NOMO-1 treated with DMSO at 0.1 percent for 48 hours (cell line): ENCODE measurements at regions not wholly inside any gene's neighbourhood (a gene's known extent, or its start where the extent isn't known, plus 50 kb on each side); places are given as distances from the start of the nearest gene placed in this dataset.
"Not testable (repeated sequence)": the region's sequence is repeated elsewhere in the genome, so short reads cannot be mapped to it uniquely, and the experiment has no call there.

Experiments used
- DNase-seq: peaks from one replicate; lab custom pipeline; 2025; ENCODE audit not compliant: unreplicated experiment; lab: John Stamatoyannopoulos, UW

DNA sequence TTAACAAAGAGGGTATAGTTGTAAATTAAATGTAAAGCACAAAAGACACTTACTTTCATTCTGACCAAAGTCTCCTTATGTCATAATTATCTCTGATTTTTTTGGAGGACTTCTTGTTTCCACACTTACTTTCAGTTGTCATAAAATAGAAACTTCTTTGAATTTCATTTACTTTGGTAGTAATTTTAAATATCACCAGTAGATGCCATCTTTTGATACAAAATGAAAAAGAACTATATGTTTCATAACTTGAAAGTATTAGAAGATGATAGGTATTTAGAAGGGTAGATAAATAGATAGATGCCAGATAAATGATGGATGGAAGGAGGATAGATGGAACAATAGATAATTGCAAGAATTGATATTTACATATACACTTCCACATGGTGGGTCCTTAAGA is 1865.3 kb upstream of the CDH9 start:
- DNase-seq, result no peak

DNA sequence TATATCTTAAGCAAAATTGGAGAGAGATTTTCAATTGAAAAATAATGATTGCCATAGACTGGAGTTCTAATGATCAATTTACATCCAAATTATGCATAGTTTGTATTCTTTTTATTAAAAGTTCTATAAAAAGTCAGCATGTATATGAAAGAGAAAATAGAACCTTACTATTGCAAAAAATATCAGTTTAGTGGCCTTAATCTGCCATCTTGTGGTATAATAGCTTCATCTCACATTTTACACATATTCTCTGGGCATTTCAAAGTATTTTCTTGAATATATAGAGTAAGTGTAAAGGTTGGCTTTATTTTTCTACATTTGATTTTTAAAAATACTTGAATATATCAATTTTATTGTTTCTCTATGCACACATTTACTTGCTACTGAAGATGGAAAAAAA is 1858.6 kb upstream of the CDH9 start:
- no peak for DNase-seq

DNA sequence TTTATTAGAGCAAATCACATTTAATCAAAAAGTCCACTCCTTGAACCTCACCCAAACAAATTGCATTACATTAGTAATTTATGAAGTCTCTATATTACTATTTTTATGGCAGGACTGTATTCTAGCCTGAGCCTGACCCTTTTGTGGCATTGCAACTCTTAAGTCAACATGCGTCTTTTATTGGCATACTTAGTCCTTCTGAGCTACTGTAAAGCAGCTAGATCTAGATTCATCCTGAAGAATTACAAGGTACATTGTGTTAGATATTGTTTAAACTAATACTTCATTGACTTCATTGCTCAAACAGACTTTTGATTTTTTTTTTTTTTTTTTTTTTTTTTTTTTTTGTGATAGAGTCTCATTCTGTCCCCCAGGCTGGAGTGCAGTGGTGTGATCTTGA is 1842.5 kb upstream of the CDH9 start:
- DNase-seq, result no peak

DNA sequence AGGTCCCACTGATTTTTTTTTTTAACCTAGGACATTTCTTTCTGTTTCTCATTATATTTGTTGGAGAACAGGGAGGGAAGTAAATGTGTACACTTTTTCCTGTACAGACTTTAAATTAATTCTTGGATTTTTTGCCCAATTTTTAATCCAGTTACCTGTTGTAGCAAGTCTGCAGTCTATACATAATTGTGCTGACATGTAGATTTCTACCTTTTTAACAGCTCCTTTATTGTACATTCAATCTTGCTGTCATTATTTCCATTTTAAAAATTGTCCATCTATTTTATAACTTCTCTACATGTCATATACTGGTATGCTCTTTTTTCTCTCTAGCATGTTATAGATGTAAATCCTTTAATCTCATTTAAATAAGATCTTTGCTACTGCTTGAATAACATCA is 1838.7 kb upstream of the CDH9 start:
- no peak for DNase-seq

GRCh38 chr5:28864006-28864405 is 1825.6 kb upstream of the CDH9 start:
- no peak for DNase-seq

- no peak for DNase-seq
Observed at GRCh38 chr5:28862860-28863196, 1824.4 kb upstream of the CDH9 start.

DNA sequence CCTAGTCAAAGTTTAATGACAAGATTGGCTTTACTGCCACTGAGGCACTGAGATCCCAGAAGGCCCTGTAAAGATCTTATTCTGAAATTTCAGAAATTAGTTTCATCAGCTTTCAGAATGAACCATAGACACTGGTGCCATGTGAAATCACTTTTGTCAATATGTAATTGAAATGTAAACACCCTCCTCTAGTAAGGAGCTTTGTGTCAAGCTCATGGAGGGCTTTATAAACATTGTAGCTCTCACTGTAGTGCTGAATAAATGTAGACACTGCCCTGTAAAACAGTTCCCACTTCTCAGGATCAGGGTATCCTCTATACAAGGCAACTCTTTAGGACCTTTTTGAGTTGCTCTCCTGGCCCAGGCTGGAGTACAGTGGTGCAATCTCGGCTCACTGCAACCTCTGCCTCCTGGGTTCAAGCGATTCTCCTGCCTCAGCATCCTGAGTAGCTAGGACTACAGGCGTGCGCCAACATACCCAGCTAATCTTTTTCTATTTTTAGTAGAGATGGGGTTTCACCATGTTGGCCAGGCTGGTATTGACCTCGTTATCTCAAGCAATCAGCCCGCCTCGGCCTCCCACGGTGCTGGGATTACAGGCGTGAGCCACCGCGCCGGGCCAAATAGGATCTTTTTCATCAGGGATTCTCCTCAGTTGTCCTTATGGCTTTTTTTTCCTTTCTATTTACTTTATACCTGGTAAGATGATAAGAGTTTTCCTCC is 1823.9 kb upstream of the CDH9 start:
- DNase-seq, result no peak

GRCh38 chr5:28855626-28856025 is 1817.2 kb upstream of the CDH9 start:
- DNase-seq, result no peak

DNA sequence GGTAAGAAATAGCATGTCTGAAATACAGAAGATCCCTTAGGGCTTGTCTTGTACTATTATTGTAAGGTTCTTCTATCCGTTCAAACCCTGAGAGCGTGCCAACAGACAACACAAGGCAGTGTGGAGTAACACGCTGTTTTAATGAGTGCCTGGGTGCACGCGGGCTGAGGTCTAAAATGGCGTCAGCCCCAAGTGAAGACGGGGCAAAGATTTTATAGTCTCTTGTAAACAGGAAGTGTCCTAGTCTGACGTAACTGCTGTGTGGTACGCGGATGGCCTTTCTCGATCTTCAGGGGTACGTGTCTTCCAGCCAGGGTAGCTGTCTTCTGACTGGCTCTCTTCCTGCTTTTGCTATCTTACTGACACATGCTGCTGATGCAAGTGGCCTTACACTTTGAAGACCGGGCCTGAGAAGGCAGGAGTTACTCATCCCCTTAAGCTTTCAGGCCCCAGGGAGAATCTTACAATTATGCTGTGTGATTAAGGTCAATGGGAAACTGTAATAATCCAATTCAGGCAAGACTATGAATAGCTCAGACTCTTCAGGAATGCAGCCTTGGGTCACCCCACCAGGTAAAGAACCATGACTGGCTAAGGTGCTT is 1812.0 kb upstream of the CDH9 start:
- DNase-seq, result no peak

DNA sequence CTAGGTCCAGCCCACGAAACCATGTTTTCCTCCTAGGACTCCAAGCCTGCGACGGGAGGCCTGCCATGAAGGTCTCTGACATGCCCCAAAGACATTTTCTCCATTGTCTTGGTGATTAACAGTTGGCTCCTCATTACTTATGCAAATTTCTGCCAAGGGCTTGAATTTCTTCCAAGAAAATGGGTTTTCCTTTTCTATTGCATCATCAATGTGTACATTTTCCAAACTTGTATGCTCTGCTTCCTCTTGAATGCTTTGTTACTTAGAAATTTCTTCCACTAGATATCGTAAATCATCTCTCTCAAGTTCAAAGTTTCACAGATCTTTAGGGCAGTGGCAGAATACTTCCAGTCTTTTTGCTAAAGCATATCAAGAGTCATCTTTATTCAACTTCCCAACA is 1792.7 kb upstream of the CDH9 start:
- no peak for DNase-seq

DNA sequence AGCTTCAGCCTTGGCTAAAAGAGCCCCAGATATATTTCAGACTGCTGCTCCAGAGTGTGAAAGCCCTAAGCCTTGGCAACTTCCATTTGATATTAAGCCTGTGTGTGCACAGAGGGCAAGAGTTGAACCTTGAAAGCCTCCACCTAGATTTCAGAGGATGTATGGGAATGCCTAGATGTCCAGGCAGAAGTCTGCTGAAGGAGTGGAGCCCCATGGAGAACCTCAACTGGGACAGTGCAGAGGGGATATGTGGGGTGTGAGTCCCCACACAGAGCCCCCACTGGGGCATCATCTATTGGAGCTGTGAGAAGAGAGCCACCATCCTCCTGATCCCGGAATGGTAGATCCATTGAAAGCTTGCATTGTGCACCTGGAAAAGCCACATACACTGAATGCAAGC is 1784.8 kb upstream of the CDH9 start:
- DNase-seq, result no peak

DNA sequence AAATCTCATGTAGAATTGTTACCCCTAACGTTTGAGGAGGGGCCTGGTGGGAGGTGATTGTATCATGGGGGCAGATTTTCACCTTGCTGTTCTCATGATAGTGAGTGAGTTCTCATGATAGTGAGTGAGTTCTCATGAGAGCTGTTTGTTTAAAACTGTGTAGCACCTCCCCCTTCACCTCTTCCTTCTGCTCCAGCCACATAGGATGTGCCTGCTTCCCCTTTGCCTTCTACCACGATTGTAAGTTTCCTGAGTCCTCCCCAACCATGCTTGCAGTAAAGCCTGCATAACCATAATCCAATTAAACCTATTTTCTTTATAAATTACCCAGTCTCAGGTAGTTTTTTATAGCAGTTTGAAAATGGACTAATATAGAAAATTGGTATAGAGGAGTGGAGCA is 1783.7 kb upstream of the CDH9 start:
- no peak for DNase-seq

GRCh38 chr5:28810751-28811136 is 1772.4 kb upstream of the CDH9 start:
- DNase-seq, result no peak

DNA sequence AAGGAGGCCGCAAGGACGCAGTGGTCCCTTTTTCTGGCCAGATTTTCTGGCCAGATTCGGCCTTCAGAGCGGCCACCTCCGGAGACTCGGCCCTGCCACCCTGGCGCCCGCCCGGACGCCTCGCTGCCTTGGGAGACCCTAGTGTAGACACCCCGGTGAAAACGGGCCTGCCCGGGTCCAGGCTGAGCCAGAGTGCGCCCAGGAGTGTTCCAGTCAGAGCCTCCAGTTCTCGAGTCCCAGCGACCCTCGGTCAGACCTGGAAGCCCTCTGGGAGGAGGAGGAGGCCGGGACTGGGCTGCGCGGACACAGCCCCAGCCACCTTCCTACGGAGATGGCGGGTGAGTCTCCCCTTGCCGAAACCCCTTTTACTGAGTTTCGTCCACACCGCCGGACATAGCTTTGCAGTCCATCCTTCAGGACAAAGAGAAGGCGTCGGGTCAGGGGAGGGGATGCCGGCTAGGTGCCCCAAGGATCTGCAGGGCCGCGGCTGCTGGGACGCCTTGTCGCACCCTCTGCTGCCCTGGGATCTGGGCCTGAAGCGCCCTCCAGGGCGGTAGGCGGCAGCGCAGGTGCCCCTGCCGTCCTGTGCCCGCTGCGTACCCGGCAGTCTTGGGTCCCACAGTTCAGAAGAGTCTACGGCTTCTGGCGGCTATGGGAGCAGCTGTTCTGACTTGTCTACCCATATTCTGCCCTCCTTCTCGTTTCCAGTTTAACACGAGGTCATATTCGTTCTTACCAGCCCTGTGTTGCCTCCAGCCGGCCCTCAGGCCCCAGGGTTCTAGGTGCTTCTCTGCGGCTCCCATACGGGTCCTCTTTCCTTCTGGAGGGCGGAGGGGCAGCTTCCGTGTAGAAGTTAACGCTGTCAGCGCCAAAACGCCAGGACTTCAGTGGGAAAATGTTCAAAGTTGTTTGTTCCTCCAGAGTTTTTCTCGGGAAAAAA is 1771.7 kb upstream of the CDH9 start:
- no peak for DNase-seq

DNA sequence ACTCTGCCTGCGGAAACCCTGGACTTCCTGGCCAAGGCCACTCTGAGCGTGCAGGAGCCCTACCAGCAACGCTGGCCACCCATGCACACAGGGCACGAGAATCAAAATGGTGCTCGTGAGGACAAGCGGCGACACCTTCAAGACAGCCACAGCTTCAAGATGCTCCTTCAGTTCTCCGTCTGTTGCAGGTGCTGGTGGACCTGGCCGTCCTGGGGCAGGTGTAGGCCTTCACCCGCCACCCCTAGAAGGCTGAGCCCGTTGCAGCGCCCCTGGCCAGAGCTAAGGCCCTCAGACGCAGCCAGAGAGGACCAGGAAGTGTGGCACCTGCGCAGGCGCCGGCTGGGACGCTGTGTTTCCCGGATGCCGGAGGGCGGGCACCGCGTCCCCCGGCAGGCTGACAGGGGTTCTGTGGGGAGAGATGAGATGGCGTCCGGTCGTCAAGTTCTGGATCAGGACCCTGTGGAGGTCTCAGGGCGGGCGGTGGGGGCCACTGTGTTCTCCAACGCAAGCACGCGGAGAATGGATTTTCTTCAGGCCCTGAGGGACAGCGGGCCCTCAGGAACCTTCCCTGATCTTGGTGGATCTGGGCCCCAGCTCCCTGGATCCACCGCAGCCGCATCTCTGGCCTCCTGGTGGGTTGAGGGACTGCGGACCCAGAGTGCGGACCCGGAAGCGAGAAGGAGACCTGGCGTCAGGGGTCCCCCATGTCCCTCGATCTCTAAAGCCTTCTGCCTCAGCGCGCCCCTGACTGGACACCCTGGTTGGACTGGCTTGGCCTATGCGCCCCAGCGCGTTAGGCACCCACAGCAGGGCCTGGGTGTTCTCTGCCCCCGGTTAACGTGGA is 1770.8 kb upstream of the CDH9 start:
- no peak for DNase-seq

DNA sequence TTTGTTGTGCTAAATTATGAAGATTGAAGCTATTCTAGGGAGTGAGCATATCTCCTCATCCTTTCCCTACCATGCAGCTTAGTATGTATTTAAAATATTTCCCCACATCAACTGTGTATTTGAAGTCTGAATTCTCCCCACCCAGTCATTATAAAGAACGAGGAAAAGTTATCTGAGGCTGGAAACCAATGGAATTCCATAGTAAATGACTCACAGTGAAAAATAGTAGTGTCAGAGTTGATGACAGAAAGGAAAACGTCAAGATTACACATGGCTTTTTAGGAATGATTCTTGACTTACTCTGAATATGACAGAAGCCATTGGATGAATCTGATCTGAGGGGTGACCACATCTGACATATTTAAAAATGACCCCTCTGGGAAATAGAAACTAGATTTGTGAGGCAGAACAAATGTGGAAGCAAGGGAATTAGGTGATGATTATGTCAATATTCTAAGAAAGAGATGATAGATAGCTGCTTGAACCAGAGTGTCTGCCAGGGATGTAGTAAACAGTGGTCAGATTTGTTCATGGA is 1768.9 kb upstream of the CDH9 start:
- DNase-seq, result no peak

- not testable (repeated sequence) for DNase-seq
Observed at GRCh38 chr5:28799035-28799434, 1760.6 kb upstream of the CDH9 start.

DNA sequence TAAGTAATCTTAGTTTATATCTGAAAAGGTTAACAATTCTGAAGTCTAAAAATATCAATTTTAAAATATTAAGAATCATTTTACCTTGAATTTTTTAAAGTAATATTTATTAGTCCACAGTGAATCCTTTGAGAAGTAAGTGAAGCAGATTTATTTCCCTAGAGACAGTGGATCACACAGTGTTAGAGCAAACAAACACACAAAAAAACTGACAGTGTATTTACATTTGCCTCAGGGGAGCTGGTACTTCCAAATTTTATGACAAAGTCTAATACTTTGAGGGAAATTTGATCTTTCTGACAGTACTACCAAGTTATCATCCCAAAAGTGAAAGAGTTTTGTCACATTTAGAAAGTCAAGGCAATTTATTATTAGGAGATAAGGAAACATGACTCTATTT is 1750.6 kb upstream of the CDH9 start:
- no peak for DNase-seq

DNA sequence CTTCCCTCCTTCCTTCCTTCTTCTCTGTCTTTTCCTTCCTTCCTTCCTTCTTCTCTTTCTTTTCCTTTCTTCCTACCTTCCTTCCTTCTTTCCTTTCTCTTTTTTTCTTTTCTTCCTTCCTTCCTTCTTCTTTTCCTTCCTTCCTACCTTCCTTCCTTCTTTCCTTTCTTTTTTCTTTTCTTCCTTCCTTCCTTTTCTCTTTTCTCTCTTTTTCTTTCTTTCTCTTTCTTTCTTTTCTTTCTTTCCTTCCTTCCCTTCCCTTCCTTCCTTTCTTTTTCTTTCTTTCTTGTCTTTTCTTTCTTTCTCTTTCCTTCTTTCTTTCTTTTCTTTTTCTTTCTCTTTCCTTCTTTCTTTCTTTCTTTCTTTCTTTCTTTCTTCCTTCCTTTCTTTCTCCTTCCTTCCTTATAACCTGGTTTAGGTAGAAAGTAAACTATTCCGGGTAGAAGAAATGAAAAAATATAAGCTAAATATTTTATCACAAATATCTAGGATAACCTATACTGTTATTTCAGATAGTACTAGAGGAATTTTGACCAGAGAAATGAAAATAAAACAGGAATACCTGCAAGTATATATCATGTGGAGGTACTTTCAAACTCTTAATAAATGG is 1741.8 kb upstream of the CDH9 start:
- no peak for DNase-seq

- no peak for DNase-seq
Observed at GRCh38 chr5:28779161-28779754, 1740.9 kb upstream of the CDH9 start.
